K562 (cell line): ENCODE measurements at regions not wholly inside any gene's neighbourhood (a gene's known extent, or its start where the extent isn't known, plus 50 kb on each side); places are given as distances from the start of the nearest gene placed in this dataset.

Source experiments
- ATAC-seq: fragments of 200-7000 bp; cut with Tn5 transposase; 3 replicates; pipeline ENCODE4 v1.9.1; 2020; ENCODE audit warnings: moderate library complexity
- BruUV-seq: library from RNA; stranded (reverse); fragments of 400-500 nt; replicated peaks from 2 replicates; lab custom pipeline; 2021; lab: Mats Ljungman, UMichigan
- CTCF ChIA-PET: fragments of 300-600 bp; formaldehyde crosslinking; extraction: SDS; loops from one replicate; lab custom pipeline; 2021; ENCODE audit warnings: low intra/inter-chr PET ratio; lab: Yijun Ruan, JAX
- POLR2A ChIA-PET: fragments of 300-600, 350-650 bp; sonication (Branson Sonifier 250); formaldehyde crosslinking; extraction: SDS; loops from one replicate; lab custom pipeline; 2021; ENCODE audit warnings: antibody characterized with exemption, inconsistent platforms; lab: Yijun Ruan, JAX
- DNase-seq, 4 experiments: peaks; one replicate each; pipeline versions ENCODE4 v3.0.0 to v3.0.0-alpha.2; 2011 to 2018; ENCODE audit warnings: low spot score in 3 of 4, mixed read lengths in 3 of 4; ENCODE audit errors: extremely low read depth in 1 of 4
- FAIRE-seq: peaks from 2 replicates; lab custom pipeline; 2011; peaks lifted over from hg19 to GRCh38; lab: Jason Lieb, UNC
- H2AFZ ChIP-seq: 2 replicates; pipeline ENCODE4 v1.6.0; 2011; ENCODE audit warnings: low read depth, low read length, control low read depth, inconsistent platforms
- H3K27ac ChIP-seq: fragments of 200-600 bp; 3 replicates; pipeline ENCODE4 v1.8.0; 2011; ENCODE audit warnings: low read depth, mild to moderate bottlenecking, control low read depth, inconsistent platforms, low read length, moderate library complexity, mixed read lengths; ENCODE audit errors: extremely low read depth
- H3K27me3 ChIP-seq, 2 experiments: fragments of 300-600 bp in 1 of 2; 2 replicates in 1 of 2; 3 replicates in 1 of 2; pipeline versions ENCODE4 v1.6.0 to v1.8.0; 2011; ENCODE audit warnings: inconsistent platforms in 2 of 2, low read length in 2 of 2, mild to moderate bottlenecking in 1 of 2, mixed read lengths in 1 of 2, moderate library complexity in 1 of 2; ENCODE audit not compliant: control insufficient read depth in 2 of 2, insufficient read depth in 2 of 2
- H3K36me3 ChIP-seq: fragments of 300-600 bp; 3 replicates; pipeline ENCODE4 v1.8.0; 2011; ENCODE audit warnings: mild to moderate bottlenecking, low read length, inconsistent platforms; ENCODE audit not compliant: control insufficient read depth, insufficient read depth
- H3K4me1 ChIP-seq, 2 experiments: fragments of 200-600 bp in 1 of 2; replicated peaks in 1 of 2; 2 replicates in 1 of 2; 3 replicates in 1 of 2; pipeline versions ENCODE4 v1.5.1 to v1.8.0; 2011; ENCODE audit warnings: inconsistent platforms in 2 of 2, low read length in 2 of 2, mild to moderate bottlenecking in 1 of 2, mixed read lengths in 1 of 2, moderate library complexity in 1 of 2; ENCODE audit not compliant: control insufficient read depth in 2 of 2, insufficient read depth in 2 of 2
- H3K4me2 ChIP-seq: 2 replicates; pipeline ENCODE4 v1.6.1; 2011; ENCODE audit warnings: low read length, control low read depth, inconsistent platforms, mixed read lengths; ENCODE audit not compliant: insufficient read depth
- H3K4me3 ChIP-seq: fragments of 200-600 bp; sonication (generic), shearing (Covaris generic); 2 replicates; pipeline ENCODE4 v1.5.1; 2016; ENCODE audit warnings: control low read depth, inconsistent platforms
- H3K79me2 ChIP-seq: fragments of 200-600 bp; 3 replicates; pipeline ENCODE4 v1.8.0; 2011; ENCODE audit warnings: low read length, inconsistent platforms; ENCODE audit not compliant: control insufficient read depth, insufficient read depth
- H3K9ac ChIP-seq, 2 experiments: 2 replicates each; pipeline versions ENCODE4 v1.6.0 to v1.6.1; 2011; ENCODE audit warnings: low read depth in 2 of 2, low read length in 2 of 2, control low read depth in 1 of 2, inconsistent platforms in 1 of 2, mild to moderate bottlenecking in 1 of 2, mixed read lengths in 1 of 2; ENCODE audit not compliant: insufficient read depth in 1 of 2
- H3K9me1 ChIP-seq: one replicate; pipeline ENCODE4 v1.6.0; 2011; ENCODE audit warnings: inconsistent platforms, mild to moderate bottlenecking, low read length, moderate library complexity; ENCODE audit not compliant: control insufficient read depth, insufficient read depth
- H3K9me3 ChIP-seq: replicated peaks from 2 replicates; pipeline ENCODE4 v1.5.1; 2011; ENCODE audit warnings: low read depth, low read length, inconsistent platforms; ENCODE audit not compliant: control insufficient read depth, insufficient read depth
- H4K20me1 ChIP-seq: replicated peaks from 2 replicates; pipeline ENCODE4 v1.6.1; 2011; ENCODE audit warnings: low read length, inconsistent platforms, mixed read lengths; ENCODE audit not compliant: control insufficient read depth, insufficient read depth
- EWSR1 ChIP-seq: fragments of 450-650 bp; IDR thresholded peaks from 2 replicates; pipeline ENCODE4 v1.6.1; 2018; ENCODE audit warnings: borderline replicate concordance, mild to moderate bottlenecking, low read depth, moderate library complexity; ENCODE audit not compliant: partially characterized antibody
- KLF16 ChIP-seq: IDR thresholded peaks from 2 replicates; pipeline ENCODE4 v1.6.1; 2016; ENCODE audit warnings: antibody characterized with exemption
- PTRF ChIP-seq: fragments of 450-650 bp; IDR thresholded peaks from 2 replicates; pipeline ENCODE4 v1.6.1; 2016; ENCODE audit warnings: mild to moderate bottlenecking, missing genetic modification characterization, missing compliant biosample characterization
- SLC30A9 ChIP-seq: fragments of 250-450 bp; sonication (Bioruptor Pico); IDR thresholded peaks from 2 replicates; pipeline ENCODE4 v1.8.0; 2022; ENCODE audit warnings: mild to moderate bottlenecking, moderate library complexity
- STAT5B ChIP-seq: fragments of 250-450 bp; sonication (Bioruptor Pico); IDR thresholded peaks from 2 replicates; pipeline ENCODE4 v1.8.0; 2021; ENCODE audit warnings: mild to moderate bottlenecking, inconsistent platforms
- WGBS: fragments of 100-300 bp; shearing (Covaris generic); methylation state at CpG from one replicate; pipeline ENCODE4 v1.1.6; 2016; ENCODE audit warnings: low coverage, mixed read lengths; ENCODE audit not compliant: insufficient coverage; ENCODE audit errors: missing lambda C conversion rate; 5-methylcytosine and 5-hydroxymethylcytosine counted together
- in situ Hi-C: fragments of 300-500 bp; cut with MboI; formaldehyde crosslinking; loops from 4 replicates; pipeline ENCODE4 v1.15.0; 2018; ENCODE audit warnings: inconsistent platforms, mixed read lengths
- intact Hi-C: fragments of 100-400 bp; cut with micrococcal nuclease; formaldehyde crosslinking; loops from 2 replicates; pipeline ENCODE4 v1.14.2; 2022
- TF ChIP-seq, protein P1 (sequence below): sonication (generic); formaldehyde crosslinking; IDR thresholded peaks from 2 replicates; pipeline ENCODE4 v1.8.1; 2023; ENCODE audit warnings: mild to moderate bottlenecking, missing genetic modification reagents
- TF ChIP-seq, protein P2 (sequence below): sonication (generic); formaldehyde crosslinking; IDR thresholded peaks from 2 replicates; pipeline ENCODE4 v1.8.0; 2022; ENCODE audit warnings: mild to moderate bottlenecking, missing genetic modification reagents

DNA sequence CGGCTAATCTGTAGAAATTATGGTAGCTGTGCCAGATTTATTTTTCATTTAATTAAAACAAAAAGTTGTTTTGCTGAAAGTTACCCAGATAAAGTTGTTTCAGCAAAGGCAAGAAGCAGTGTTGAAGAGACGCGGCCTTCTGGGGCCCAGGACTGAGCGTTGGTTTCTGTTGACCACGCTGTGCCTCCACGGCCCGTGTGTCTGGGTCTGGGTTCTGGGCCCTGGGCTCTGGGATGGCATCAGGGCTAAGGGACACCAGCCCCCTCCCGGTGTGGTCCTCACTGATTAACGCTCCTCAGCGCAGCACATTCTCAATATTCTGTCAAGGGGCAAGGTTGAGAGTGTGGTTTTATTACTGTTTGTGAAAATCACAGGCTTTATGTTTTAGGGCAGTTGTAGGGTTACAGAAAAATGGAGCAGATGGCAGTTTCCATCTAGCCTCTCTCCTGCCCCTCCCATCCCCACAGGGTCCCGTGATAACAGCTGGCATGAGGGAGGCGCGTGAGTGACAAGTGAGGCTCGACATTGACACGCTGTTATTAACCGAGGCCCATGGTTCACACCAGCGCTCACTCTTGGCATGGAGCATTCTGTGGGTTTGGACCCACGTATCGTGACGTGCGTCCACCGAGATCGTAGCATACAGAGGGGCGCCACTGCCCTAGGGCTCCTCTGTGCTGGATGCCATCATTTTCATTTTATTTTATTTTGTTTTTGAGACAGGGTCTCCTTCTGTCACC, 1231.4 kb downstream of the BRD1 start (continued):
- no peak for TF ChIP-seq PTRF

DNA sequence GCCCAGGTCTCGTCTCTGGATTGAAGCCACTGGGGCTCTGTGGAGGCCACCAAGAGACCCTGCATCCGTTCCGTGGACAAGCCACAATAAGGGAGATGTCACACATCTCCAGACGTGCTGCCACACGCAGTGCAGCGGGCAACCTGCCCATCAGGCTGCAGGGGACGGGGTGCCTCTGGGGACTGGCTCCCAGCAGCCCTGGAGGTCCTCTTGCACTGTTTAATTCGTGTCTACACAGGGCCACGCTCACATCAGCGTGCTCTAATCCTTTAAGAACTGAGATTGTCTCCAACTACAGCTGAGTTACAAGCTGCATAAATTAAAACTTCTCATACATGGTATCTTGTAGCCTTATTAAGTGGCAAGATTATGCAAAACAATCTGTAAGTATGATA, 1232.2 kb downstream of the BRD1 start:
- H3K4me1 ChIP-seq, result no peaks in the 10 kb centered on the region; a peak in 1 of 5 replicates
- H3K4me3 ChIP-seq, result no peak overlapping the region
- H3K4me2 ChIP-seq, result no peak overlapping the region
- 0% methylated on average over 9 of the region's 10 CpGs for WGBS
- ChIA-PET POLR2A (no interaction called here), CTCF (no interaction called here)
- H2AFZ ChIP-seq, result no peak overlapping the region
- H3K27me3 ChIP-seq, result peaks cover 0 to 4% of the 10 kb centered on the region in 2 experiments; a peak in 2 of 5 replicates
- TF ChIP-seq SLC30A9, result no peak
- TF ChIP-seq STAT5B, result no peak
- no peak for TF ChIP-seq EWSR1
- no peak for TF ChIP-seq KLF16
- TF ChIP-seq, protein P1, sequence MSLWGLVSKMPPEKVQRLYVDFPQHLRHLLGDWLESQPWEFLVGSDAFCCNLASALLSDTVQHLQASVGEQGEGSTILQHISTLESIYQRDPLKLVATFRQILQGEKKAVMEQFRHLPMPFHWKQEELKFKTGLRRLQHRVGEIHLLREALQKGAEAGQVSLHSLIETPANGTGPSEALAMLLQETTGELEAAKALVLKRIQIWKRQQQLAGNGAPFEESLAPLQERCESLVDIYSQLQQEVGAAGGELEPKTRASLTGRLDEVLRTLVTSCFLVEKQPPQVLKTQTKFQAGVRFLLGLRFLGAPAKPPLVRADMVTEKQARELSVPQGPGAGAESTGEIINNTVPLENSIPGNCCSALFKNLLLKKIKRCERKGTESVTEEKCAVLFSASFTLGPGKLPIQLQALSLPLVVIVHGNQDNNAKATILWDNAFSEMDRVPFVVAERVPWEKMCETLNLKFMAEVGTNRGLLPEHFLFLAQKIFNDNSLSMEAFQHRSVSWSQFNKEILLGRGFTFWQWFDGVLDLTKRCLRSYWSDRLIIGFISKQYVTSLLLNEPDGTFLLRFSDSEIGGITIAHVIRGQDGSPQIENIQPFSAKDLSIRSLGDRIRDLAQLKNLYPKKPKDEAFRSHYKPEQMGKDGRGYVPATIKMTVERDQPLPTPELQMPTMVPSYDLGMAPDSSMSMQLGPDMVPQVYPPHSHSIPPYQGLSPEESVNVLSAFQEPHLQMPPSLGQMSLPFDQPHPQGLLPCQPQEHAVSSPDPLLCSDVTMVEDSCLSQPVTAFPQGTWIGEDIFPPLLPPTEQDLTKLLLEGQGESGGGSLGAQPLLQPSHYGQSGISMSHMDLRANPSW (CRISPR knock-in tag), result no peak
- TF ChIP-seq, protein P2, sequence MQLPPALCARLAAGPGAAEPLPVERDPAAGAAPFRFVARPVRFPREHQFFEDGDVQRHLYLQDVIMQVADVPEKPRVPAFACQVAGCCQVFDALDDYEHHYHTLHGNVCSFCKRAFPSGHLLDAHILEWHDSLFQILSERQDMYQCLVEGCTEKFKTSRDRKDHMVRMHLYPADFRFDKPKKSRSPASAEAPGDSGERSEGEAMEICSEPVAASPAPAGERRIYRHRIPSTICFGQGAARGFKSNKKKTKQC, result no peak
- no peak for DNase-seq
- H3K36me3 ChIP-seq, result no peaks in the 10 kb centered on the region
- H3K9me1 ChIP-seq, result no peaks in the 10 kb centered on the region
- no peaks in the 10 kb centered on the region for H3K9me3 ChIP-seq
- no peak overlapping the region for H3K27ac ChIP-seq
- intact Hi-C loops (no loop called here), in situ Hi-C loops (no loop called here)
- no peaks in the 10 kb centered on the region for H4K20me1 ChIP-seq
- no TSS peak for BruUV-seq
- H3K9ac ChIP-seq, result no peak overlapping the region
- ATAC-seq, result no peak
- no peak for FAIRE-seq
- no peaks in the 10 kb centered on the region for H3K79me2 ChIP-seq
